Ascending aorta (tissue), 2 donors: ENCODE measurements at regions not wholly inside any gene's neighbourhood (a gene's known extent, or its start where the extent isn't known, plus 50 kb on each side); places are given as distances from the start of the nearest gene placed in this dataset.
"Not testable (repeated sequence)": the region's sequence is repeated elsewhere in the genome, so short reads cannot be mapped to it uniquely, and the experiment has no call there.

ENCODE experiments used
- DNase-seq, 2 donors: peaks; one replicate each; pipeline ENCODE4 v3.0.0-alpha.2; 2019; ENCODE audit warnings: low spot score in 2 of 2
- H3K27ac ChIP-seq, 2 donors: fragments of 200-600 bp; sonication (generic); one replicate each; pipeline ENCODE4 v1.5.1; 2016 to 2017; ENCODE audit warnings: mild to moderate bottlenecking in 1 of 2
- H3K27me3 ChIP-seq: fragments of 200-600 bp; sonication (generic); one replicate; pipeline ENCODE4 v1.5.1; 2017
- H3K36me3 ChIP-seq, 2 donors: fragments of 200-600 bp; sonication (generic); one replicate each; pipeline ENCODE4 v1.5.1; 2016
- H3K4me1 ChIP-seq, 2 donors: fragments of 200-600 bp; sonication (generic); one replicate each; pipeline ENCODE4 v1.5.1; 2016 to 2017; ENCODE audit warnings: mild to moderate bottlenecking in 1 of 2
- H3K4me3 ChIP-seq, 2 donors: fragments of 200-600 bp; sonication (generic); one replicate each; pipeline ENCODE4 v1.5.1; 2016 to 2017; ENCODE audit warnings: mild to moderate bottlenecking in 1 of 2
- H3K9me3 ChIP-seq, 2 donors: fragments of 200-600 bp; sonication (generic); one replicate each; pipeline ENCODE4 v1.5.1; 2016
- CTCF ChIP-seq, 3 experiments: fragments of 200-600 bp in 2 of 3; fragments of 450-650 bp in 1 of 3; sonication (generic) in 2 of 3; IDR thresholded peaks; one replicate each; pipeline ENCODE4 v1.5.1; 2016 to 2019; ENCODE audit warnings: antibody characterized with exemption in 3 of 3, mild to moderate bottlenecking in 1 of 3, moderate library complexity in 1 of 3
- intact Hi-C: fragments of 100-400 bp; cut with DNase I; formaldehyde crosslinking; loops from one replicate; pipeline ENCODE4 v1.15.1; 2023

DNA sequence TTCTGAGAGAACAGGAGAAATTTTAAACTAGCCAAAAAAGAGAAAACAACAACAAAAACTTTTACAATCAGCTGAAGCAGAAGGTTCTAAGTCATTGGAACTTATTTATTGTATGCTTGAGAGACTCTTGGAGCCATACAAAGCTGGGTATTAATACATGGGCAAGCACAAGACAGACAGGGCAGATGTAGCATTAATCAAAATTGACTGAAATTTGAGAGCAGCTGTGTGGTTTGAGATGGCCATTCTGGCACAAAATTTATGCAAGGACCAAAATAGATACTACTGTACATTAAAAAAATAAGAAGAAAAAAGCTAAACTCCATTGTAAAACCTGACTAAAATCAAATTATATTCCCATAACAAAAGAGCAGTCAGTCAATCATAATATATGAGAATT lies 892.5 kb downstream of the PLA2G4A start:
- no peak for DNase-seq
- no peak for TF ChIP-seq CTCF (IDR thresholded peaks at IDR 0.05)
- no peak overlapping the region for H3K4me3 ChIP-seq
- H3K27ac ChIP-seq = no peak overlapping the region
- H3K27me3 ChIP-seq = no peaks in the 10 kb centered on the region
- H3K36me3 ChIP-seq = no peaks in the 10 kb centered on the region
- no peaks in the 10 kb centered on the region for H3K4me1 ChIP-seq
- H3K9me3 ChIP-seq = no peaks in the 10 kb centered on the region
- intact Hi-C loops = no loop called here

GRCh38 chr1:187725216-187725615 lies 896.5 kb downstream of the PLA2G4A start:
- DNase-seq = no peak
- H3K27me3 ChIP-seq = no peaks in the 10 kb centered on the region
- no peaks in the 10 kb centered on the region for H3K4me1 ChIP-seq
- intact Hi-C loops = no loop called here
- no peak for TF ChIP-seq CTCF (IDR thresholded peaks at IDR 0.05)
- no peak overlapping the region for H3K27ac ChIP-seq
- H3K4me3 ChIP-seq = no peak overlapping the region
- no peaks in the 10 kb centered on the region for H3K9me3 ChIP-seq
- no peaks in the 10 kb centered on the region for H3K36me3 ChIP-seq

DNA sequence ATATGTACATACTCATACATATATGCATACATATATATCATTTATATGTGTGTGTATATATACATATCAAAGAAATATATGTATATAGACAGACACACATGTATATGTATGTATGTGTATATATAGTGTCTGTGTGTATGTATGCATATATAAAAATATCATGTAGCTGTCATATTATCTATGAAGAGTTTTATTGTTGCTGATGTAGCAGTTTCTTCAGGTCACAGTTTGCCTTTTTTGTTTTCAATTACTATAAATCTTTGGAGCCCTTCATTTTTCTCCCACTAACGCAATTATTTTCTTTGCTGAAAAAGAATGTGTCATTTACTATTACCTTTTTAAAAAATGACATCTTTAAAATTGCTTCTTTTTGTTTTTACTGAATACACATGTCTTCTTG lies 904.5 kb downstream of the PLA2G4A start:
- no peak for TF ChIP-seq CTCF (IDR thresholded peaks at IDR 0.05)
- intact Hi-C loops = no loop called here
- H3K4me3 ChIP-seq = no peak overlapping the region
- H3K27ac ChIP-seq = no peak overlapping the region
- H3K36me3 ChIP-seq = no peaks in the 10 kb centered on the region
- no peaks in the 10 kb centered on the region for H3K4me1 ChIP-seq
- DNase-seq = no peak
- H3K27me3 ChIP-seq = no peaks in the 10 kb centered on the region
- H3K9me3 ChIP-seq = no peaks in the 10 kb centered on the region

DNA sequence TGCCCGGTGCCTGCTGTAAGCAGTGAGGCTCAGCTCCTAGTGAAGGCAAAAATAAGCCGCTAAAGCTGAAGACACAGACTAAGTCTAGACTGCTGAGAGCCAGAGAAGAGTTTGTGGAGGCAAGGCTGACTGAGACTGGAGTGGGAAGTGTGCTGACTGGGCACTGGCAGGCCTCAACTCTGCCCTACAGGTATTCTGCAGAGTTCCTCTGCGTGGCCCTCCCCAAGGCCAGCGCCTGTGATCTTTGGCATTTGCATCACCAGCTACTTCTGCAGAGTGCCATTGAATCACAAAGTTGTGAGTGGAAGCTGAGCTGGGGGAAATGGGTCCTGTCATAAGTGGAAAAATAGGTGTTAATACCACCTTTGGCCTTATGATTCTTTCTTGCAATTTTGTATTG lies 905.7 kb downstream of the PLA2G4A start:
- no peaks in the 10 kb centered on the region for H3K4me1 ChIP-seq
- H3K27ac ChIP-seq = no peak overlapping the region
- H3K4me3 ChIP-seq = no peak overlapping the region
- H3K9me3 ChIP-seq = no peaks in the 10 kb centered on the region
- H3K36me3 ChIP-seq = no peaks in the 10 kb centered on the region
- no peaks in the 10 kb centered on the region for H3K27me3 ChIP-seq
- TF ChIP-seq CTCF (IDR thresholded peaks at IDR 0.05) = no peak
- DNase-seq = no peak
- intact Hi-C loops = no loop called here

GRCh38 chr1:187744665-187745064 lies 915.9 kb downstream of the PLA2G4A start:
- intact Hi-C loops = no loop called here
- TF ChIP-seq CTCF (IDR thresholded peaks at IDR 0.05) = no peak
- H3K4me3 ChIP-seq = no peak overlapping the region
- no peaks in the 10 kb centered on the region for H3K9me3 ChIP-seq
- DNase-seq = no peak
- H3K4me1 ChIP-seq = no peaks in the 10 kb centered on the region
- no peaks in the 10 kb centered on the region for H3K27me3 ChIP-seq
- no peak overlapping the region for H3K27ac ChIP-seq
- H3K36me3 ChIP-seq = no peaks in the 10 kb centered on the region

- no peak for TF ChIP-seq CTCF (IDR thresholded peaks at IDR 0.05)
- DNase-seq = no peak
- H3K27ac ChIP-seq = no peak overlapping the region
- H3K4me3 ChIP-seq = no peak overlapping the region
- H3K27me3 ChIP-seq = no peaks in the 10 kb centered on the region
- no peaks in the 10 kb centered on the region for H3K4me1 ChIP-seq
- H3K9me3 ChIP-seq = no peaks in the 10 kb centered on the region
- no peaks in the 10 kb centered on the region for H3K36me3 ChIP-seq
- intact Hi-C loops = no loop called here
Measured at GRCh38 chr1:187755536-187755935, 926.8 kb downstream of the PLA2G4A start.

- DNase-seq, H3K4me1 ChIP-seq, H3K36me3 ChIP-seq, H3K4me3 ChIP-seq, intact Hi-C loops, H3K27me3 ChIP-seq, H3K9me3 ChIP-seq, H3K27ac ChIP-seq: not testable (repeated sequence)
Measured at GRCh38 chr1:187756684-187757083, 927.9 kb downstream of the PLA2G4A start.
